Fibroblast of mammary gland (primary cell): ENCODE measurements at regions not wholly inside any gene's neighbourhood (a gene's known extent, or its start where the extent isn't known, plus 50 kb on each side); places are given as distances from the start of the nearest gene placed in this dataset.

Experiments
- DNase-seq: peaks from one replicate; pipeline ENCODE4 v3.0.0-alpha.2; 2010; ENCODE audit warnings: low read depth
- H3K4me3 ChIP-seq: 2 replicates; pipeline ENCODE4 v1.5.1; 2011; ENCODE audit warnings: low read depth, mild to moderate bottlenecking, low read length, moderate library complexity; ENCODE audit not compliant: control insufficient read depth
- TF ChIP-seq, protein P1 (sequence below): conservative IDR thresholded peaks from 2 replicates; pipeline ENCODE4 v1.5.1; 2011; ENCODE audit warnings: low read depth, low read length, inconsistent platforms; ENCODE audit not compliant: control insufficient read depth, insufficient read depth

DNA sequence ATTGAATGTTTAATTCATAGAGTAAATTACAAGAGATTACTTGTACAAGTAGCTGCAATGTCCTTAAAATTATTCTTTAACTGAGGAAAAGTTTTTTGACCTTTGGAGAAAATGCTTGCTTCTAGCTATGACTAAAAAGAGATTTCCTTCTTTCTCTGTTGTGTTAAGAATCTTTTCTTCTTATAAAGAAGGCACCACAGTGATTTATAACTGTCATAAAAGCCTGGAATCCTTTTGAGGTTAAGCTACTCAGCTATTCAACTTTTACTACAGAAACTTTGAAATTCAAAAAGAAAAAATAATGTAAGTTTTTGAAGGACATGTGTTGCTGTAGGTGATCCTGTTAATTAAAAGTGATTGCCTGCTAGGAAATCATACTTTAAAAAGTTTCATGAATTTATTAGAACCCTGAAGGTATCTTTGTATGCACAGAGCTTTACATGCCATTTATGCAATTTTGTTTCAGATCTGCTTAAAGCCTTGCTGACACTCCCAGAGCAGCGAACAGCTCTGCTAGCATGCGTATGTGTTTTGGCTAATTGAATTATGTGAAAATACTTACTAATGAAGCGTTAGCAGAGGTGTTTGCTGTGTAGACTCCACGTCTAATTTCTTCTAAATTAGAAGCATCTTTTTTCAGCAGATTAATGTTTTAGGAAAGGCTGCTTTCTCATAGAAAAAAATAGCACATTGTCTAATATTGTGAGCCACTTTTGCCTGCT, 94.7 kb upstream of the SMYD2 start:
- no peak overlapping the region for H3K4me3 ChIP-seq
- DNase-seq, result no peak
- TF ChIP-seq, protein P1, sequence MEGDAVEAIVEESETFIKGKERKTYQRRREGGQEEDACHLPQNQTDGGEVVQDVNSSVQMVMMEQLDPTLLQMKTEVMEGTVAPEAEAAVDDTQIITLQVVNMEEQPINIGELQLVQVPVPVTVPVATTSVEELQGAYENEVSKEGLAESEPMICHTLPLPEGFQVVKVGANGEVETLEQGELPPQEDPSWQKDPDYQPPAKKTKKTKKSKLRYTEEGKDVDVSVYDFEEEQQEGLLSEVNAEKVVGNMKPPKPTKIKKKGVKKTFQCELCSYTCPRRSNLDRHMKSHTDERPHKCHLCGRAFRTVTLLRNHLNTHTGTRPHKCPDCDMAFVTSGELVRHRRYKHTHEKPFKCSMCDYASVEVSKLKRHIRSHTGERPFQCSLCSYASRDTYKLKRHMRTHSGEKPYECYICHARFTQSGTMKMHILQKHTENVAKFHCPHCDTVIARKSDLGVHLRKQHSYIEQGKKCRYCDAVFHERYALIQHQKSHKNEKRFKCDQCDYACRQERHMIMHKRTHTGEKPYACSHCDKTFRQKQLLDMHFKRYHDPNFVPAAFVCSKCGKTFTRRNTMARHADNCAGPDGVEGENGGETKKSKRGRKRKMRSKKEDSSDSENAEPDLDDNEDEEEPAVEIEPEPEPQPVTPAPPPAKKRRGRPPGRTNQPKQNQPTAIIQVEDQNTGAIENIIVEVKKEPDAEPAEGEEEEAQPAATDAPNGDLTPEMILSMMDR, result no peak

DNA sequence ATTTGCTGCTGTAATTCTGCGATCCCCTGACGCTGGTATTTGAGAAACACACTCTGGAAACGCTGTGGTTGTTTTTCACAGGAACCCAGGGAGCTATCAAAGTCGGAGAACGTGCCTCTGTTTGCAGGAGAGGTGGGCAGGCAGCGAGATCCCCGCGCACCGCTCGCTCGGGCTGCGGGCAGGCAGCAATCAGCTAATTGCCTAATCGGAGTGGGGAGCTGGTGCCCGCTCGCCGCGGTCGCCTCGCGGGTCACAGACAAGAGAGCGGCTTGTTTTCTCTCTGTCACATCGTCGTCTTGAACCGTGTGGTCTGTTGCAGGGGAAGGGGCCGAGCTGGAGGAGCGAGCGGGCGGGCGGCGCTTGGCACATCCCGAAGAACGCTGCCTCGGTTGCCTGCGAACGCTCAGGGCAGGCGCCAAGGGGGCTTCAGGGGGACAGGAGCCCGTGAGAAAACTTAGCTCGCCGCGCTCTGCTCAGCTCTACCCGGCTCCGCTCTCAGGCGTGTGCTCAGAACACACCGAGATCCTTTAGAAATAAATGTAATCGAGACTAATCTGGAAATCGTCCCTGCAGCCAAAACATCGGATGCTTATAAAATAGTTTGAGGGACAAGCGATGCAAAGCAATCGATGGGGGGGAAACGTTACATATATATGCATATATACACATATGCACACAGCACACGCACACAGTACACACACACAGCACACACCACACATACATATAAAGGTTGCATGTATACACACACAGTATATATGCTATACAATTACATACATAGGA, 93.6 kb upstream of the SMYD2 start:
- DNase-seq, result no peak
- TF ChIP-seq, protein P1, result no peak
- peak overlapping the region; percentile 8 for H3K4me3 ChIP-seq

DNA sequence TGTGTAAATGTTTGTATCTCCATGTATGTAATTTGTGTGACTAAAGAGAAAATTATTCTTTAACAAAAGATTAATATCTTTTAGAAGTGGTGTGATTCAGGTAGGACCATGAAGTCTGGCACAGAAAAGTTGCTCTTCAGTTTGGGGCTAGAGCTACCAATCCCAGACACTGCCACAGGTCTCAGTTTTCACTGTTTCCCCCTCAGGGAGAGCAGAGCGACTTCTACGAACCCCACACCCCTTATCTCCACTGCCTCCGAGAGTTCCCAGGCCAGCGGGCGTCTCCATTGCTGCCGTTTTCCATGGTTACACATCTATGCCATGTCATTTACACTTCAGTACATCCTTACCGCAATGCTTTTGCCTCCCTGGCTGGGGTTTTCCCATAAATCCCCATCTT, 93.0 kb upstream of the SMYD2 start:
- H3K4me3 ChIP-seq, result no peak overlapping the region
- no peak for DNase-seq
- TF ChIP-seq, protein P1, result no peak

DNA sequence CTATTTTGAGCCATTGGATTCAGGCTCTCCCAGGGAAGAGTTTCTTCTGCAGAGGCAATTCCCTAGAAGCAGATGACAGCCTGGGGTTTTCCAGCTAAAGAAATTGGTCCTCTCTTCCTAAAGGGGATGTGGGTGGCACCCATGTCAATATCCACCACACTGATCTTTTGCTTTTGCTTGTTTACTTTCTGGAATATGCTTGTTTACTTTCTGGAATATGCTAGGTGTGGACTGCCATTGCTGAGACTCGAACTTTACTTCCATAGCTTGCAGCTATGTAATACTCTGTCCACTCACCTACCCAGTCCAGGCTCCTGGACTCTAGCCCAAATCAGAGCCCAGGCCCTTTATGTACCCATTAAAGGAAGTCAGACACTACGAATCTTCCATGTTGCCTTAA, 92.1 kb upstream of the SMYD2 start:
- no peak overlapping the region for H3K4me3 ChIP-seq
- TF ChIP-seq, protein P1, result no peak
- no peak for DNase-seq

DNA sequence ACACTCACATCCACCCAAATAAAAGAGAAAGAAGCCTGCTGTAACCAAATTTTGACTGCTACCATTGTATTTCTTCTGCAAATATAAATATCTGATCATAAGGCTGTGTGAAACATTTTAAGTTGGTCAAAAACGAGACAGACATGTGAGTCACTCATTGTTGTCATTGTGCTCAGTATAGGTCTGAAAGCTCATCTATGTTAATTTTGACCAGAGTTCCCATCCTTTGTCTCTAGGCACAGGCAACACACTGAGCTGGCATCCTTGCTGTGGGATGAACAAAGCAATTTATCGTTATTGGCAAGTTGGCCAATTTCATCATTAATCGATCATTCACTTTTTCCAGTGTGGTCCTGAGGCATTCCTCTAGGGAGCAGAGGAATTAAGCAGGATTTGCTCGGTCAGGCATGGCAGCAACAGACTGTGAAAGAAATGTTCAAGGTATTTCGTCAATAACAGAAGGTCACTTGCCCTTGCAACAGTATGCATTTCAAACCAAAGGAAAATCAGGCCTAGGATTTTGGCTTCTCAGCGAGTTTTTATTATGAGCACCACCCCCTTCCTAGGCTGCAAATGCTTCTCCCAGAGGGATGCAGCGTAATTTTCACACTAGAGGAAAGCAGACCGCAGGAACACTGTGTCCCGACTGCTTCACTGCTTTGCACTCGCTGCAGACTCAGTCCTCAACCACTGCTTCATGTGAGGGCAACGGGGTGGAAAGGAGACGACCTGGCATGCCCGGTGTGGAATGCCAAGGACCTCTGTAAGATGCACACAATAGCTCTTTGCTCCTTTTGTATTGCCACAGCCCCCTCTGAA, 87.9 kb upstream of the SMYD2 start:
- TF ChIP-seq, protein P1, result no peak
- DNase-seq, result peak; percentile 79
- no peak overlapping the region for H3K4me3 ChIP-seq

DNA sequence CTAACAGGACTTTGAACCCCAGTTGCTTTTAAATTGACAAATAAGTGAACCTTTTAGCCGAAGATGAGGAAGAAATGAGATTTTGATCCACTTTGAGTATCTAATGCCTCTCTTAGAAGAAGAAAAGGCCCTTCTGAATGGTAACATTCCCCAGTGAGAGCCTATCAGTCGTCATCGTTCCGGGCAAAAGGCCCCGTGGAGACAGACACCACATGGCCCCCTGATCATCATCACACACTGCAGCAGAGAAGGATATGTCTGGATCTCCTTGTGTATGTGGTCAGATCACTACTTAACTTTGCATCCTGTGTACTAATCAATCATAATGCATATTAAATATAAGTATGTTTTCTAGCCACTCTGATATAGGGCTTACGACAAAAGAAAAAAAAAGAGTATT, 87.3 kb upstream of the SMYD2 start:
- peak; percentile 20 for DNase-seq
- H3K4me3 ChIP-seq, result no peak overlapping the region
- TF ChIP-seq, protein P1, result no peak
